NB4 (cell line): ENCODE measurements at regions not wholly inside any gene's neighbourhood (a gene's known extent, or its start where the extent isn't known, plus 50 kb on each side); places are given as distances from the start of the nearest gene placed in this dataset.

ENCODE experiments used
- CTCF ChIP-seq: IDR thresholded peaks from one replicate; pipeline ENCODE4 v1.5.1; 2012; ENCODE audit warnings: low read depth, low read length
- MAX ChIP-seq: IDR thresholded peaks from 2 replicates; pipeline ENCODE4 v1.6.1; 2011; ENCODE audit warnings: low read depth, low read length
- MYC ChIP-seq: IDR thresholded peaks from 2 replicates; pipeline ENCODE4 v1.6.1; 2011; ENCODE audit warnings: low read depth, low read length
- POLR2A ChIP-seq: IDR thresholded peaks from 2 replicates; pipeline ENCODE4 v1.6.1; 2011; ENCODE audit warnings: mild to moderate bottlenecking; ENCODE audit not compliant: insufficient read length; ENCODE audit errors: extremely low read depth

- TF ChIP-seq CTCF (no peak), POLR2A (no peak), MAX (no peak), MYC (no peak)
Observed at GRCh38 chr12:75844985-75845384, 186.6 kb downstream of the PHLDA1 start.
